ENCODE measurements at regions not wholly inside any gene's neighbourhood (a gene's known extent, or its start where the extent isn't known, plus 50 kb on each side); places are given as distances from the start of the nearest gene placed in this dataset.

GRCh38 chr16:86771506-86772460 lies 193.4 kb downstream of the FOXL1 start:
- DNase-seq (ENCODE audit: low read depth in 2 of 2), result no peak

GRCh38 chr16:86772671-86773353 lies 194.5 kb downstream of the FOXL1 start:
- DNase-seq (ENCODE audit: low read depth in 2 of 2), result peak; percentile 70 to 73

- no peak for DNase-seq (ENCODE audit: low read depth in 2 of 2)
These were observed 195.0 kb downstream of the FOXL1 start for GRCh38 chr16:86773354-86773715.

- no peak for DNase-seq (ENCODE audit: low read depth in 2 of 2)
These were observed 196.6 kb downstream of the FOXL1 start for GRCh38 chr16:86774931-86775330.

GRCh38 chr16:86775511-86775921 lies 197.2 kb downstream of the FOXL1 start:
- no peak for DNase-seq (ENCODE audit: low read depth in 2 of 2)

- no peak for DNase-seq (ENCODE audit: low read depth in 2 of 2)
These were observed 199.1 kb downstream of the FOXL1 start for GRCh38 chr16:86777381-86777946.

- no peak for DNase-seq (ENCODE audit: low read depth in 2 of 2)
These were observed 199.9 kb downstream of the FOXL1 start for GRCh38 chr16:86778108-86778745.

GRCh38 chr16:86778978-86779377 lies 200.6 kb downstream of the FOXL1 start:
- DNase-seq (ENCODE audit: low read depth in 2 of 2), result no peak

GRCh38 chr16:86781046-86781445 lies 202.7 kb downstream of the FOXL1 start:
- DNase-seq (ENCODE audit: low read depth in 2 of 2), result no peak

- no peak for DNase-seq (ENCODE audit: low read depth in 2 of 2)
These were observed 205.6 kb downstream of the FOXL1 start for GRCh38 chr16:86783636-86784626.

- no peak for DNase-seq (ENCODE audit: low read depth in 2 of 2)
These were observed 208.0 kb downstream of the FOXL1 start for GRCh38 chr16:86786338-86786737.

GRCh38 chr16:86786994-86787393 lies 208.6 kb downstream of the FOXL1 start:
- DNase-seq (ENCODE audit: low read depth in 2 of 2), result no peak

- no peak for DNase-seq (ENCODE audit: low read depth in 2 of 2)
These were observed 209.2 kb downstream of the FOXL1 start for GRCh38 chr16:86787538-86787937.

- no peak for DNase-seq (ENCODE audit: low read depth in 2 of 2)
These were observed 211.3 kb downstream of the FOXL1 start for GRCh38 chr16:86789621-86790051.

- no peak for DNase-seq (ENCODE audit: low read depth in 2 of 2)
These were observed 213.1 kb downstream of the FOXL1 start for GRCh38 chr16:86791287-86792035.

GRCh38 chr16:86794216-86794864 lies 216.0 kb downstream of the FOXL1 start:
- no peak for DNase-seq (ENCODE audit: low read depth in 2 of 2)

- DNase-seq (ENCODE audit: low read depth in 2 of 2), result no peak
These were observed 219.4 kb downstream of the FOXL1 start for GRCh38 chr16:86797700-86798099.

- DNase-seq (ENCODE audit: low read depth in 2 of 2), result no peak
These were observed 220.1 kb downstream of the FOXL1 start for GRCh38 chr16:86798247-86799041.

- DNase-seq (ENCODE audit: low read depth in 2 of 2), result no peak
These were observed 221.0 kb downstream of the FOXL1 start for GRCh38 chr16:86799367-86799766.
